ENCODE measurements at regions not wholly inside any gene's neighbourhood (a gene's known extent, or its start where the extent isn't known, plus 50 kb on each side); places are given as distances from the start of the nearest gene placed in this dataset.

DNA sequence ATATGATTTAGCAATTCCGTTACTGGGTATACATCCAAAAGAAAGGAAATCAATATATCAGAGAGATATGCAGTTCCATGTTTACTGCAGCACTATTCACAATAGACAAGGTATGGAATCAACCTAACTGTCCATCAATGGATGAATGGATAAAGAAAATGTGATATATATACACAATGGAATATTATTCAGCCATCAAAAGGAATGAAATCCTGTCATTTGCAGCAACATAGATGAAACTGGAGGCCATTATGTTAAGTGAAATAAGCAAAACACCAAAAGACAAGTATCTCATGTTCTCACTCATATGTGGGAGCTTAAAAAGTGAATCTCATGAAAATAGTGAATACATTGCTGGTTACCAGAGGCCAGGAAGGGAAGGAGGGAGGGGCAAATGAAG is 390.8 kb downstream of the ZFHX3 start:
- no peaks in the 10 kb centered on the region; the same call in 1 of the 2 replicates for H3F3A ChIP-seq (ENCODE audit: insufficient read depth)
- peaks cover 54% of the 10 kb centered on the region for H3K79me2 ChIP-seq (ENCODE audit: insufficient read depth, low read length)
- peaks cover 5% of the 10 kb centered on the region; the same call in 1 of the 2 replicates for H3K36me3 ChIP-seq (ENCODE audit: low read length)
- no peaks in the 10 kb centered on the region for H3K9me2 ChIP-seq (replicated peaks; ENCODE audit: insufficient read depth, low read length)
- no peaks in the 10 kb centered on the region for H3K9me3 ChIP-seq (ENCODE audit: insufficient read depth, low read length)
- no peak overlapping the region for H3K4me2 ChIP-seq (ENCODE audit: low read depth, low read length, poor library complexity, severe bottlenecking)
- H3K4me3 ChIP-seq (ENCODE audit: insufficient read depth, low read length, poor library complexity, severe bottlenecking): no peak overlapping the region
- no peak overlapping the region for H3K9ac ChIP-seq (ENCODE audit: low read length)
- no peaks in the 10 kb centered on the region for H3K27me3 ChIP-seq (ENCODE audit: low read length)
- H2AFZ ChIP-seq (ENCODE audit: low read depth, low read length, severe bottlenecking): no peak overlapping the region
- H3K27ac ChIP-seq (ENCODE audit: low read depth, low read length): no peak overlapping the region
- no peak for TF ChIP-seq EZH2phosphoT487 (conservative IDR thresholded peaks at IDR 0.05; ENCODE audit: low read length)
- TF ChIP-seq, protein P1, sequence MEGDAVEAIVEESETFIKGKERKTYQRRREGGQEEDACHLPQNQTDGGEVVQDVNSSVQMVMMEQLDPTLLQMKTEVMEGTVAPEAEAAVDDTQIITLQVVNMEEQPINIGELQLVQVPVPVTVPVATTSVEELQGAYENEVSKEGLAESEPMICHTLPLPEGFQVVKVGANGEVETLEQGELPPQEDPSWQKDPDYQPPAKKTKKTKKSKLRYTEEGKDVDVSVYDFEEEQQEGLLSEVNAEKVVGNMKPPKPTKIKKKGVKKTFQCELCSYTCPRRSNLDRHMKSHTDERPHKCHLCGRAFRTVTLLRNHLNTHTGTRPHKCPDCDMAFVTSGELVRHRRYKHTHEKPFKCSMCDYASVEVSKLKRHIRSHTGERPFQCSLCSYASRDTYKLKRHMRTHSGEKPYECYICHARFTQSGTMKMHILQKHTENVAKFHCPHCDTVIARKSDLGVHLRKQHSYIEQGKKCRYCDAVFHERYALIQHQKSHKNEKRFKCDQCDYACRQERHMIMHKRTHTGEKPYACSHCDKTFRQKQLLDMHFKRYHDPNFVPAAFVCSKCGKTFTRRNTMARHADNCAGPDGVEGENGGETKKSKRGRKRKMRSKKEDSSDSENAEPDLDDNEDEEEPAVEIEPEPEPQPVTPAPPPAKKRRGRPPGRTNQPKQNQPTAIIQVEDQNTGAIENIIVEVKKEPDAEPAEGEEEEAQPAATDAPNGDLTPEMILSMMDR (IDR thresholded peaks at IDR 0.05; ENCODE audit: insufficient read depth, low read length, poor library complexity, severe bottlenecking): no peak
- no peaks in the 10 kb centered on the region for H4K20me1 ChIP-seq (ENCODE audit: low read depth, low read length)

DNA sequence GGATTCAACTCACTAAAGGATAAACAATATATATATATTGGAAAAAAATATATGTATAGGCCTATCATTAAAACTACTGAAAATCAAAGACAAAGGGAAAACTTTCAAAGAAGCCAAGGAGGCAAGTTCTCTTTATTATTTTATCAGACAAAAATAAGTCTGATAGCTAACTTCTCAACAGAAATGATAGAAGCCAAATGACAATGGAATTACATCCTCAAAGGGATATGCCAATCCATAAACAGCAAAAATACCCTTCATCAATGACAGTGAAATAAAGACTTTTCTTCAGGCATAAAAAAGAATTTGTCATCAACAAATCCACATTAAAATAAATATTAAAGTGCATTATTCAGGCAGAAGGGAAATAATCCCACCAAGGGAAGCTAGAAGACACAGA is 393.4 kb downstream of the ZFHX3 start:
- TF ChIP-seq EZH2phosphoT487 (conservative IDR thresholded peaks at IDR 0.05; ENCODE audit: low read length): no peak
- TF ChIP-seq, protein P1 (IDR thresholded peaks at IDR 0.05; ENCODE audit: insufficient read depth, low read length, poor library complexity, severe bottlenecking): no peak
- no peaks in the 10 kb centered on the region; the same call in 1 of the 2 replicates for H3F3A ChIP-seq (ENCODE audit: insufficient read depth)
- H3K27ac ChIP-seq (ENCODE audit: low read depth, low read length): no peak overlapping the region
- H3K9ac ChIP-seq (ENCODE audit: low read length): no peak overlapping the region
- H4K20me1 ChIP-seq (ENCODE audit: low read depth, low read length): 0 out of 2 replicates have a peak, but pooled peaks cover under 1% of the 10 kb centered on the region
- H3K9me2 ChIP-seq (replicated peaks; ENCODE audit: insufficient read depth, low read length): no peaks in the 10 kb centered on the region
- H3K4me3 ChIP-seq (ENCODE audit: insufficient read depth, low read length, poor library complexity, severe bottlenecking): no peak overlapping the region
- no peaks in the 10 kb centered on the region for H3K27me3 ChIP-seq (ENCODE audit: low read length)
- no peaks in the 10 kb centered on the region for H3K9me3 ChIP-seq (ENCODE audit: insufficient read depth, low read length)
- H3K79me2 ChIP-seq (ENCODE audit: insufficient read depth, low read length): peaks cover 31% of the 10 kb centered on the region
- H2AFZ ChIP-seq (ENCODE audit: low read depth, low read length, severe bottlenecking): no peak overlapping the region
- no peaks in the 10 kb centered on the region for H3K36me3 ChIP-seq (ENCODE audit: low read length)
- no peak overlapping the region for H3K4me2 ChIP-seq (ENCODE audit: low read depth, low read length, poor library complexity, severe bottlenecking)

DNA sequence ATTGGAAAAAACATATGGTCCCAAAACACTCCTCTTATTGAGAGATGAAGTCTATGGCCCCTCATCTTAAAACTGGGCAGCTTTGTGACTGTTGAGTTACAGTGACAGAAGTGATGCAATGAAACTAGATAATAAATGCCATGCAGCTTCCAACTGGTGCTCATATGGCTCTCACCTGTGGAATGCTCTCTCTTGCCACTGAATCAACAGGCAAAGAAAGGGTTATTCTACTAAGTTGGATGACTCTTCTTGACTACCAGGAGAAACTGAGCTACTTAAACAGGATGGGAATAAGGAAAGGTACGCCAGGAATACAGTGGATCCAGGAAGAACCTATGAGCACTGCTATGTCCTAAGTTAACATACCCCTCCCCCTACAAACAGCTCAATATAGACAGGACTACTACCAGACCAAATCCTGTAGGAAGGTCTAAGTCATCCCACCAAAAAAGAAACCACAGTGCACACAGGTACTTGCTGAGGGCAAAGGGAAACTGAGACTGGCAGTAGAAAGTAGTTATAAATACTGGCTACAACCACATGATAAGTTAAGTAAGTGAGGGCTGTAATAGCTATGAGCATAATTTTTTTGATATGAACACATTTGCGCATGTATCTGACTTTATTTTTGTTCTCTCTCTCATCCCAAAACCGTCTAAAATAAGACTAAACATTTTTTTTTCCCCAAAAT is 398.5 kb downstream of the ZFHX3 start:
- Histone ChIP-seq H3K9me2 (replicated peaks; ENCODE audit: insufficient read depth, low read length) (no peaks in the 10 kb centered on the region), H3F3A (ENCODE audit: insufficient read depth) (no peaks in the 10 kb centered on the region; the same call in 1 of the 2 replicates), H3K36me3 (ENCODE audit: low read length) (no peaks in the 10 kb centered on the region), H4K20me1 (ENCODE audit: low read depth, low read length) (peaks cover 13% of the 10 kb centered on the region; the same call in 1 of the 2 replicates), H3K27ac (ENCODE audit: low read depth, low read length) (no peak overlapping the region), H3K27me3 (ENCODE audit: low read length) (no peaks in the 10 kb centered on the region), H3K79me2 (ENCODE audit: insufficient read depth, low read length) (peaks cover 6% of the 10 kb centered on the region; the same call in 1 of the 2 replicates), H3K4me2 (ENCODE audit: low read depth, low read length, poor library complexity, severe bottlenecking) (no peak overlapping the region), H3K9ac (ENCODE audit: low read length) (no peak overlapping the region), H2AFZ (ENCODE audit: low read depth, low read length, severe bottlenecking) (no peak overlapping the region), H3K9me3 (ENCODE audit: insufficient read depth, low read length) (no peaks in the 10 kb centered on the region), H3K4me3 (ENCODE audit: insufficient read depth, low read length, poor library complexity, severe bottlenecking) (no peak overlapping the region)
- no peak for TF ChIP-seq EZH2phosphoT487 (conservative IDR thresholded peaks at IDR 0.05; ENCODE audit: low read length)
- TF ChIP-seq, protein P1 (IDR thresholded peaks at IDR 0.05; ENCODE audit: insufficient read depth, low read length, poor library complexity, severe bottlenecking): no peak
